ENCODE measurements at regions not wholly inside any gene's neighbourhood (a gene's known extent, or its start where the extent isn't known, plus 50 kb on each side); places are given as distances from the start of the nearest gene placed in this dataset.

DNA sequence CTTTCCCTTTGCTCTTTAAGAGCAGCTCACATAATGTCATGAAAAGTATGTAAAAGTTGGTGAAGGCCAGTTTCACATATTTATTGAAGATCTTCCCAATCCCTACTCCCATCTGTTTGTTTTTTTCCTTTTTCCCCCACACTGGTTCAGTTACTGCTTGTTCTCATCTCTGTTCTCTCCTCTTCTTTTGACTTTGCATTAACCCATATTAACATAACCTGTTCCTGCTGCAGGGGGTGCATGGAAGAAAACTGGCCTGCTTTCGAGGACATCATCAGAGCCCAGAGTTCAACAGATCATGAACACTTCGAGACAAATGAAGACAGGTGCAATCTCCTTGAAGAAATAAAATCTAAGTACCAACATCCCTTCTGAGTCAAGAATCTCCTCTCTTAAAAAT lies 93.3 kb upstream of the FAM3C start:
- TF ChIP-seq POLR2A (IDR thresholded peaks at IDR 0.05; ENCODE audit: low read depth, low read length) (no peak), MAX (IDR thresholded peaks at IDR 0.05; ENCODE audit: insufficient read depth, insufficient read length) (no peak), JUN (IDR thresholded peaks at IDR 0.05; ENCODE audit: borderline replicate concordance, insufficient read depth, insufficient read length, low read depth) (no peak), EZH2 (IDR thresholded peaks at IDR 0.05; ENCODE audit: borderline replicate concordance, low read depth, low read length, severe bottlenecking) (no peak), MYC (IDR thresholded peaks at IDR 0.05; ENCODE audit: low read depth, low read length) (no peak)
- TF ChIP-seq, protein P1, sequence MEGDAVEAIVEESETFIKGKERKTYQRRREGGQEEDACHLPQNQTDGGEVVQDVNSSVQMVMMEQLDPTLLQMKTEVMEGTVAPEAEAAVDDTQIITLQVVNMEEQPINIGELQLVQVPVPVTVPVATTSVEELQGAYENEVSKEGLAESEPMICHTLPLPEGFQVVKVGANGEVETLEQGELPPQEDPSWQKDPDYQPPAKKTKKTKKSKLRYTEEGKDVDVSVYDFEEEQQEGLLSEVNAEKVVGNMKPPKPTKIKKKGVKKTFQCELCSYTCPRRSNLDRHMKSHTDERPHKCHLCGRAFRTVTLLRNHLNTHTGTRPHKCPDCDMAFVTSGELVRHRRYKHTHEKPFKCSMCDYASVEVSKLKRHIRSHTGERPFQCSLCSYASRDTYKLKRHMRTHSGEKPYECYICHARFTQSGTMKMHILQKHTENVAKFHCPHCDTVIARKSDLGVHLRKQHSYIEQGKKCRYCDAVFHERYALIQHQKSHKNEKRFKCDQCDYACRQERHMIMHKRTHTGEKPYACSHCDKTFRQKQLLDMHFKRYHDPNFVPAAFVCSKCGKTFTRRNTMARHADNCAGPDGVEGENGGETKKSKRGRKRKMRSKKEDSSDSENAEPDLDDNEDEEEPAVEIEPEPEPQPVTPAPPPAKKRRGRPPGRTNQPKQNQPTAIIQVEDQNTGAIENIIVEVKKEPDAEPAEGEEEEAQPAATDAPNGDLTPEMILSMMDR (IDR thresholded peaks at IDR 0.05; ENCODE audit: extremely low read depth in 1 of 2, insufficient read depth in 1 of 2, low read depth in 1 of 2, low read length in 2 of 2) = no peak
